Dedifferentiated amniotic fluid mesenchymal stem cell (primary cell): ENCODE measurements at regions not wholly inside any gene's neighbourhood (a gene's known extent, or its start where the extent isn't known, plus 50 kb on each side); places are given as distances from the start of the nearest gene placed in this dataset.

Experiments
- DNase-seq: peaks from one replicate; pipeline ENCODE4 v3.0.0-alpha.2; 2016; ENCODE audit errors: extremely low spot score

- peak; percentile 34 for DNase-seq
These were observed 164.2 kb downstream of the DLEU7 start for GRCh38 chr13:50679321-50679720.

GRCh38 chr13:50682002-50682401, 161.5 kb downstream of the DLEU7 start:
- no peak for DNase-seq

GRCh38 chr13:50682966-50683365, 160.5 kb downstream of the DLEU7 start:
- DNase-seq: no peak

GRCh38 chr13:50684366-50684765, 159.1 kb downstream of the DLEU7 start:
- DNase-seq: no peak

GRCh38 chr13:50685491-50685890, 158.0 kb downstream of the DLEU7 start:
- no peak for DNase-seq

GRCh38 chr13:50685956-50686355, 157.5 kb downstream of the DLEU7 start:
- DNase-seq: no peak

GRCh38 chr13:50686551-50686950, 156.9 kb downstream of the DLEU7 start:
- DNase-seq: no peak

- no peak for DNase-seq
These were observed 155.9 kb downstream of the DLEU7 start for GRCh38 chr13:50687545-50687944.

GRCh38 chr13:50690006-50690405, 153.5 kb downstream of the DLEU7 start:
- DNase-seq: no peak

- DNase-seq: no peak
These were observed 152.3 kb downstream of the DLEU7 start for GRCh38 chr13:50691176-50691680.

- no peak for DNase-seq
These were observed 151.7 kb downstream of the DLEU7 start for GRCh38 chr13:50691681-50692263.

- DNase-seq: no peak
These were observed 151.0 kb downstream of the DLEU7 start for GRCh38 chr13:50692396-50692915.

- DNase-seq: peak; percentile 48
These were observed 149.8 kb downstream of the DLEU7 start for GRCh38 chr13:50693727-50694126.

GRCh38 chr13:50697746-50698539, 145.5 kb downstream of the DLEU7 start:
- no peak for DNase-seq

GRCh38 chr13:50699874-50700663, 143.4 kb downstream of the DLEU7 start:
- DNase-seq: no peak

GRCh38 chr13:50700664-50701305, 142.7 kb downstream of the DLEU7 start:
- DNase-seq: no peak

GRCh38 chr13:50701469-50701868, 142.0 kb downstream of the DLEU7 start:
- DNase-seq: no peak

- no peak for DNase-seq
These were observed 137.0 kb downstream of the DLEU7 start for GRCh38 chr13:50706505-50706904.

GRCh38 chr13:50707628-50708027, 135.9 kb downstream of the DLEU7 start:
- DNase-seq: no peak

GRCh38 chr13:50708461-50708860, 135.0 kb downstream of the DLEU7 start:
- DNase-seq: no peak

- no peak for DNase-seq
These were observed 134.4 kb downstream of the DLEU7 start for GRCh38 chr13:50709058-50709457.
